HepG2 (cell line): ENCODE measurements at regions not wholly inside any gene's neighbourhood (a gene's known extent, or its start where the extent isn't known, plus 50 kb on each side); places are given as distances from the start of the nearest gene placed in this dataset.

Source experiments
- ATAC-seq: fragments of 200-7000 bp; cut with Tn5 transposase; 3 replicates; pipeline ENCODE4 v1.9.1; 2020; ENCODE audit warnings: mild to moderate bottlenecking, moderate library complexity
- BruUV-seq: library from RNA; stranded (reverse); fragments of 400-500 nt; replicated peaks from 2 replicates; lab custom pipeline; 2021; lab: Mats Ljungman, UMichigan
- CTCF ChIA-PET: fragments of 300-600 bp; formaldehyde crosslinking; extraction: SDS; loops from one replicate; lab custom pipeline; 2021; ENCODE audit warnings: low total read pairs, inconsistent platforms, low intra/inter-chr PET ratio; lab: Yijun Ruan, JAX
- POLR2A ChIA-PET: fragments of 350-600 bp; sonication (Branson Sonifier 250); formaldehyde crosslinking; loops from one replicate; lab custom pipeline; 2020; ENCODE audit warnings: antibody characterized with exemption, inconsistent platforms; lab: Yijun Ruan, JAX
- DNase-seq: peaks from one replicate; pipeline ENCODE4 v3.0.0-alpha.2; 2015; ENCODE audit warnings: low spot score
- FAIRE-seq: peaks from 3 replicates; lab custom pipeline; 2011; peaks lifted over from hg19 to GRCh38; lab: Jason Lieb, UNC
- H2AFZ ChIP-seq: one replicate; pipeline ENCODE4 v1.6.1; 2011; ENCODE audit warnings: low read length, inconsistent platforms
- H3K27ac ChIP-seq: fragments of 300-600 bp; 3 replicates; pipeline ENCODE4 v1.8.0; 2011; ENCODE audit warnings: mixed run types, mild to moderate bottlenecking, mixed read lengths, low read length, inconsistent platforms; ENCODE audit not compliant: insufficient read depth; ENCODE audit errors: extremely low read length
- H3K27me3 ChIP-seq, 2 experiments: fragments of 200-600 bp in 1 of 2; 2 replicates in 1 of 2; 3 replicates in 1 of 2; pipeline versions ENCODE4 v1.6.0 to v1.8.0; 2011; ENCODE audit warnings: low read length in 2 of 2, mild to moderate bottlenecking in 2 of 2, moderate library complexity in 2 of 2, inconsistent platforms in 1 of 2; ENCODE audit not compliant: insufficient read depth in 2 of 2, control insufficient read depth in 1 of 2
- H3K36me3 ChIP-seq, 2 experiments: fragments of 200-600 bp in 1 of 2; replicated peaks in 1 of 2; 2 replicates in 1 of 2; 3 replicates in 1 of 2; pipeline versions ENCODE4 v1.5.1 to v1.8.0; 2011; ENCODE audit warnings: low read length in 2 of 2, inconsistent platforms in 1 of 2; ENCODE audit not compliant: insufficient read depth in 2 of 2, control insufficient read depth in 1 of 2
- H3K4me1 ChIP-seq: 2 replicates; pipeline ENCODE4 v1.5.1; 2012; ENCODE audit warnings: low read length, inconsistent platforms; ENCODE audit not compliant: insufficient read depth
- H3K4me2 ChIP-seq: 2 replicates; pipeline ENCODE4 v1.6.0; 2011; ENCODE audit warnings: low read depth, low read length, inconsistent platforms
- H3K4me3 ChIP-seq, 3 experiments: fragments of 200-600 bp in 1 of 3; sonication (generic), shearing (Covaris generic) in 1 of 3; replicated peaks in 1 of 3; 2 replicates each; pipeline ENCODE4 v1.5.1; 2011 to 2016; ENCODE audit warnings: low read length in 3 of 3, inconsistent platforms in 2 of 3, low read depth in 2 of 3, mild to moderate bottlenecking in 2 of 3, control low read depth in 1 of 3, mixed read lengths in 1 of 3; ENCODE audit not compliant: insufficient read depth in 1 of 3
- H3K79me2 ChIP-seq: one replicate; pipeline ENCODE4 v1.6.1; 2011; ENCODE audit warnings: low read length, inconsistent platforms; ENCODE audit not compliant: insufficient read depth
- H3K9ac ChIP-seq: 2 replicates; pipeline ENCODE4 v1.6.0; 2011; ENCODE audit warnings: mild to moderate bottlenecking, low read depth, low read length, inconsistent platforms; ENCODE audit not compliant: insufficient read depth
- H3K9me3 ChIP-seq: 2 replicates; pipeline ENCODE4 v1.5.1; 2012; ENCODE audit warnings: mild to moderate bottlenecking, low read length
- H4K20me1 ChIP-seq: 2 replicates; pipeline ENCODE4 v1.6.0; 2011; ENCODE audit warnings: inconsistent platforms, mild to moderate bottlenecking, low read length, moderate library complexity; ENCODE audit not compliant: insufficient read depth
- GATA4 ChIP-seq: sonication (generic); IDR thresholded peaks from 2 replicates; pipeline ENCODE4 v1.6.1; 2016; ENCODE audit warnings: antibody characterized with exemption, low read depth, borderline replicate concordance
- PAX8 ChIP-seq: sonication (generic); formaldehyde crosslinking; IDR thresholded peaks from 2 replicates; pipeline ENCODE4 v1.8.0; 2022; ENCODE audit warnings: mild to moderate bottlenecking, missing genetic modification reagents, borderline replicate concordance
- POLR2A ChIP-seq, 2 experiments: IDR thresholded peaks; 2 replicates each; pipeline ENCODE4 v1.6.1; 2011; ENCODE audit warnings: low read depth in 2 of 2, low read length in 2 of 2, mild to moderate bottlenecking in 1 of 2, moderate library complexity in 1 of 2; ENCODE audit not compliant: insufficient read depth in 1 of 2
- STAG1 ChIP-seq: sonication (generic); formaldehyde crosslinking; IDR thresholded peaks from 2 replicates; pipeline ENCODE4 v1.4.0; 2020; ENCODE audit warnings: missing genetic modification reagents
- TOE1 ChIP-seq: sonication (generic); formaldehyde crosslinking; IDR thresholded peaks from 2 replicates; pipeline ENCODE4 v1.4.0; 2020; ENCODE audit warnings: mild to moderate bottlenecking, missing genetic modification reagents
- ZNF317 ChIP-seq: sonication (generic); formaldehyde crosslinking; IDR thresholded peaks from 2 replicates; pipeline ENCODE4 v1.5.0; 2020; ENCODE audit warnings: mild to moderate bottlenecking, missing genetic modification reagents
- WGBS: methylation state at CpG from one replicate; pipeline ENCODE4 v1.1.6; 2017; ENCODE audit warnings: low lambda C conversion rate; 5-methylcytosine and 5-hydroxymethylcytosine counted together
- in situ Hi-C: cut with HindIII; loops from 2 replicates; pipeline ENCODE4 v1.10.0; 2017; ENCODE audit warnings: low pct_unique_long_range_greater_than_20kb; ENCODE audit not compliant: extremely low pct_ligation_motif_present
- intact Hi-C: fragments of 100-400 bp; cut with micrococcal nuclease; formaldehyde crosslinking; loops from one replicate; pipeline ENCODE4 v1.10.0; 2022; ENCODE audit not compliant: unreplicated experiment
- TF ChIP-seq, protein P1 (sequence below): sonication (generic); formaldehyde crosslinking; IDR thresholded peaks from 2 replicates; pipeline ENCODE4 v1.4.0; 2020; ENCODE audit warnings: mild to moderate bottlenecking, missing genetic modification reagents
- TF ChIP-seq, protein P2 (sequence below): sonication (generic); formaldehyde crosslinking; conservative IDR thresholded peaks from 2 replicates; pipeline ENCODE4 v1.4.0; 2020; ENCODE audit warnings: mild to moderate bottlenecking, missing genetic modification reagents, moderate library complexity
- TF ChIP-seq, protein P3 (sequence below): sonication (generic); formaldehyde crosslinking; IDR thresholded peaks from 2 replicates; pipeline ENCODE4 v1.5.0; 2020; ENCODE audit warnings: mild to moderate bottlenecking, missing genetic modification reagents, moderate library complexity

DNA sequence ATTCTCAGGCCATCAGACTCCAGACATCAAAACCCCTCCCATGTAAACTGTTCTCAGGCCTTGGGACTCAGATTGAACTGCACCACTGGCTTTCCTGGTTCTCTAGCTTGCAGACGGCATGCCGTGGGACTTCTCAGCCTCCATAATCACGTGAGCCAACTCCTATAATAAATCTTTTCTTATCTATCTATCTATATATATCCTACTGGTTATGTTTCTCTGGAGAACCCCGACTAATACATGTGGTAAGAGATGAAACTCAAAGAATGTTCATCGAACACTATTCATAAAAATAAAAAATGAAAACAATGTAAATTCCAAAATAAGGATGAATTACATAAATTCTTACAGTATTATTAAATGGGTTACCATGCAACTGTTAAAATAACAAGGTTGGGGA lies 84.5 kb upstream of the NTRK3 start:
- H3K4me1 ChIP-seq: no peaks in the 10 kb centered on the region
- TF ChIP-seq, protein P1, sequence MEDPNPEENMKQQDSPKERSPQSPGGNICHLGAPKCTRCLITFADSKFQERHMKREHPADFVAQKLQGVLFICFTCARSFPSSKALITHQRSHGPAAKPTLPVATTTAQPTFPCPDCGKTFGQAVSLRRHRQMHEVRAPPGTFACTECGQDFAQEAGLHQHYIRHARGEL (CRISPR knock-in tag): no peak
- TF ChIP-seq POLR2A (IDR thresholded peaks at IDR 0.05; ENCODE audit: insufficient read depth in 1 of 2, low read depth in 2 of 2, low read length in 2 of 2) (no peak), TOE1 (CRISPR knock-in tag) (no peak), PAX8 (CRISPR knock-in tag) (no peak), STAG1 (no peak), ZNF317 (CRISPR knock-in tag) (no peak), GATA4 (no peak)
- TF ChIP-seq, protein P2, sequence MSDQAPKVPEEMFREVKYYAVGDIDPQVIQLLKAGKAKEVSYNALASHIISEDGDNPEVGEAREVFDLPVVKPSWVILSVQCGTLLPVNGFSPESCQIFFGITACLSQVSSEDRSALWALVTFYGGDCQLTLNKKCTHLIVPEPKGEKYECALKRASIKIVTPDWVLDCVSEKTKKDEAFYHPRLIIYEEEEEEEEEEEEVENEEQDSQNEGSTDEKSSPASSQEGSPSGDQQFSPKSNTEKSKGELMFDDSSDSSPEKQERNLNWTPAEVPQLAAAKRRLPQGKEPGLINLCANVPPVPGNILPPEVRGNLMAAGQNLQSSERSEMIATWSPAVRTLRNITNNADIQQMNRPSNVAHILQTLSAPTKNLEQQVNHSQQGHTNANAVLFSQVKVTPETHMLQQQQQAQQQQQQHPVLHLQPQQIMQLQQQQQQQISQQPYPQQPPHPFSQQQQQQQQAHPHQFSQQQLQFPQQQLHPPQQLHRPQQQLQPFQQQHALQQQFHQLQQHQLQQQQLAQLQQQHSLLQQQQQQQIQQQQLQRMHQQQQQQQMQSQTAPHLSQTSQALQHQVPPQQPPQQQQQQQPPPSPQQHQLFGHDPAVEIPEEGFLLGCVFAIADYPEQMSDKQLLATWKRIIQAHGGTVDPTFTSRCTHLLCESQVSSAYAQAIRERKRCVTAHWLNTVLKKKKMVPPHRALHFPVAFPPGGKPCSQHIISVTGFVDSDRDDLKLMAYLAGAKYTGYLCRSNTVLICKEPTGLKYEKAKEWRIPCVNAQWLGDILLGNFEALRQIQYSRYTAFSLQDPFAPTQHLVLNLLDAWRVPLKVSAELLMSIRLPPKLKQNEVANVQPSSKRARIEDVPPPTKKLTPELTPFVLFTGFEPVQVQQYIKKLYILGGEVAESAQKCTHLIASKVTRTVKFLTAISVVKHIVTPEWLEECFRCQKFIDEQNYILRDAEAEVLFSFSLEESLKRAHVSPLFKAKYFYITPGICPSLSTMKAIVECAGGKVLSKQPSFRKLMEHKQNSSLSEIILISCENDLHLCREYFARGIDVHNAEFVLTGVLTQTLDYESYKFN (CRISPR knock-in tag): no peak
- TF ChIP-seq, protein P3, sequence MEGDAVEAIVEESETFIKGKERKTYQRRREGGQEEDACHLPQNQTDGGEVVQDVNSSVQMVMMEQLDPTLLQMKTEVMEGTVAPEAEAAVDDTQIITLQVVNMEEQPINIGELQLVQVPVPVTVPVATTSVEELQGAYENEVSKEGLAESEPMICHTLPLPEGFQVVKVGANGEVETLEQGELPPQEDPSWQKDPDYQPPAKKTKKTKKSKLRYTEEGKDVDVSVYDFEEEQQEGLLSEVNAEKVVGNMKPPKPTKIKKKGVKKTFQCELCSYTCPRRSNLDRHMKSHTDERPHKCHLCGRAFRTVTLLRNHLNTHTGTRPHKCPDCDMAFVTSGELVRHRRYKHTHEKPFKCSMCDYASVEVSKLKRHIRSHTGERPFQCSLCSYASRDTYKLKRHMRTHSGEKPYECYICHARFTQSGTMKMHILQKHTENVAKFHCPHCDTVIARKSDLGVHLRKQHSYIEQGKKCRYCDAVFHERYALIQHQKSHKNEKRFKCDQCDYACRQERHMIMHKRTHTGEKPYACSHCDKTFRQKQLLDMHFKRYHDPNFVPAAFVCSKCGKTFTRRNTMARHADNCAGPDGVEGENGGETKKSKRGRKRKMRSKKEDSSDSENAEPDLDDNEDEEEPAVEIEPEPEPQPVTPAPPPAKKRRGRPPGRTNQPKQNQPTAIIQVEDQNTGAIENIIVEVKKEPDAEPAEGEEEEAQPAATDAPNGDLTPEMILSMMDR (CRISPR knock-in tag): no peak
- H3K36me3 ChIP-seq: no peaks in the 10 kb centered on the region
- H3K9ac ChIP-seq: no peak overlapping the region
- no peaks in the 10 kb centered on the region for H3K27me3 ChIP-seq
- no peak overlapping the region for H3K27ac ChIP-seq
- ATAC-seq: no peak
- H3K4me2 ChIP-seq: no peak overlapping the region
- in situ Hi-C loops: no loop called here
- no peak overlapping the region for H3K4me3 ChIP-seq
- no peaks in the 10 kb centered on the region for H3K9me3 ChIP-seq
- ChIA-PET CTCF (no interaction called here), POLR2A (no interaction called here)
- H3K79me2 ChIP-seq: no peaks in the 10 kb centered on the region
- intact Hi-C loops: no loop called here
- BruUV-seq: no TSS peak
- no peaks in the 10 kb centered on the region for H4K20me1 ChIP-seq
- no peak for DNase-seq
- WGBS: 19% methylated on average over 5 of the region's 5 CpGs
- no peak overlapping the region for H2AFZ ChIP-seq
- no peak for FAIRE-seq
